B cell (primary cell): ENCODE measurements at regions not wholly inside any gene's neighbourhood (a gene's known extent, or its start where the extent isn't known, plus 50 kb on each side); places are given as distances from the start of the nearest gene placed in this dataset.

ENCODE experiments used
- ATAC-seq: fragments of 200-7000 bp; cut with Tn5 transposase; one replicate; pipeline ENCODE4 v1.10.0; 2021; ENCODE audit warnings: low read depth, mild to moderate bottlenecking, moderate number of reproducible peaks, moderate library complexity
- CTCF ChIA-PET: fragments of 350-600 bp; sonication (Branson Sonifier 250); formaldehyde crosslinking; loops from one replicate; lab custom pipeline; 2021; ENCODE audit warnings: antibody characterized with exemption, inconsistent platforms; lab: Charles Lee
- POLR2A ChIA-PET: fragments of 350-600 bp; sonication (Branson Sonifier 250); formaldehyde crosslinking; loops from one replicate; lab custom pipeline; 2021; ENCODE audit warnings: antibody characterized with exemption; lab: Charles Lee
- DNase-seq: peaks from one replicate; pipeline ENCODE4 v3.0.0; 2013
- H2AFZ ChIP-seq: 2 replicates; pipeline ENCODE4 v1.6.1; 2012; ENCODE audit warnings: mild to moderate bottlenecking, low read depth, low read length; ENCODE audit not compliant: insufficient read depth, poor library complexity, severe bottlenecking
- H3K27ac ChIP-seq, 2 donors: 1 replicate in 1 of 2; 2 replicates in 1 of 2; pipeline ENCODE4 v1.5.1; 2012 to 2013; ENCODE audit warnings: low read length in 2 of 2, mild to moderate bottlenecking in 2 of 2, moderate library complexity in 1 of 2
- H3K27me3 ChIP-seq, 4 experiments: fragments of 200-600 bp in 1 of 4; sonication (generic) in 1 of 4; replicated peaks in 1 of 4; 1 replicate in 2 of 4; 2 replicates in 2 of 4; pipeline versions ENCODE4 v1.6.1 to v1.7.0; 2013 to 2016; ENCODE audit warnings: low read length in 3 of 4, mild to moderate bottlenecking in 2 of 4, mixed read lengths in 1 of 4, moderate library complexity in 1 of 4; ENCODE audit not compliant: insufficient read depth in 4 of 4, control insufficient read depth in 3 of 4; ENCODE audit errors: control extremely low read depth in 1 of 4
- H3K36me3 ChIP-seq, 2 experiments: replicated peaks in 1 of 2; 1 replicate in 1 of 2; 2 replicates in 1 of 2; pipeline versions ENCODE4 v1.6.1 to v1.7.1; 2013; ENCODE audit warnings: low read length in 1 of 2; ENCODE audit not compliant: insufficient read depth in 2 of 2, control insufficient read depth in 1 of 2; ENCODE audit errors: control extremely low read depth in 1 of 2, extremely low read depth in 1 of 2
- H3K4me1 ChIP-seq, 2 donors: fragments of 200-600 bp in 1 of 2; sonication (generic) in 1 of 2; 1 replicate in 1 of 2; 2 replicates in 1 of 2; pipeline versions ENCODE4 v1.5.1 to v1.6.1; 2013 to 2017; ENCODE audit warnings: low read length in 2 of 2; ENCODE audit not compliant: control insufficient read depth in 2 of 2, insufficient read depth in 2 of 2
- H3K4me2 ChIP-seq: replicated peaks from 2 replicates; pipeline ENCODE3; 2012; ENCODE audit warnings: mild to moderate bottlenecking, low read depth, low read length; ENCODE audit not compliant: poor library complexity, severe bottlenecking
- H3K4me3 ChIP-seq, 5 experiments: fragments of 200-600 bp in 1 of 5; sonication (generic) in 1 of 5; 1 replicate in 3 of 5; 2 replicates in 2 of 5; pipeline versions ENCODE4 v1.5.1 to v1.7.0; 2011 to 2016; ENCODE audit warnings: low read length in 4 of 5, mild to moderate bottlenecking in 4 of 5, low read depth in 2 of 5, control low read depth in 1 of 5, moderate library complexity in 1 of 5; ENCODE audit not compliant: insufficient read depth in 1 of 5; ENCODE audit errors: control extremely low read depth in 1 of 5, extremely low read depth in 1 of 5
- H3K79me2 ChIP-seq: fragments of 200-600 bp; sonication (generic); one replicate; pipeline ENCODE4 v1.6.0; 2016; ENCODE audit warnings: low read length; ENCODE audit not compliant: control insufficient read depth, insufficient read depth
- H3K9ac ChIP-seq: fragments of 200-600 bp; sonication (generic); 2 replicates; pipeline ENCODE4 v1.6.1; 2017; ENCODE audit warnings: mild to moderate bottlenecking, low read length, moderate library complexity
- H3K9me3 ChIP-seq, 3 donors: one replicate each; pipeline versions ENCODE4 v1.6.1 to v1.7.1; 2013; ENCODE audit warnings: low read length in 2 of 3; ENCODE audit not compliant: control insufficient read depth in 2 of 3, insufficient read depth in 1 of 3; ENCODE audit errors: control extremely low read depth in 1 of 3
- H4K20me1 ChIP-seq: 2 replicates; pipeline ENCODE4 v1.6.0; 2012; ENCODE audit warnings: mild to moderate bottlenecking, low read length; ENCODE audit not compliant: insufficient read depth, control insufficient read depth, poor library complexity, severe bottlenecking
- H3K27ac Mint-ChIP-seq: one replicate; pipeline ENCODE4 v1.8.0; 2021; ENCODE audit warnings: mixed read lengths
- H3K27me3 Mint-ChIP-seq: one replicate; pipeline ENCODE4 v1.8.0; 2021; ENCODE audit warnings: mixed read lengths
- H3K4me1 Mint-ChIP-seq: one replicate; pipeline ENCODE4 v1.8.0; 2021; ENCODE audit warnings: mixed read lengths
- H3K4me3 Mint-ChIP-seq: one replicate; pipeline ENCODE4 v1.8.0; 2021; ENCODE audit warnings: mixed read lengths
- H3K9me3 Mint-ChIP-seq: one replicate; pipeline ENCODE4 v1.8.0; 2022; ENCODE audit warnings: mixed read lengths; ENCODE audit not compliant: insufficient read depth
- EZH2 ChIP-seq: IDR thresholded peaks from 2 replicates; pipeline ENCODE4 v1.6.1; 2012; ENCODE audit warnings: borderline replicate concordance, low read depth, mild to moderate bottlenecking, moderate library complexity, low read length; ENCODE audit not compliant: insufficient read depth, poor library complexity, severe bottlenecking
- WGBS: methylation state at CpG from one replicate; pipeline ENCODE4 v1.1.5; 2013; ENCODE audit warnings: missing lambda C conversion rate; ENCODE audit not compliant: insufficient coverage; 5-methylcytosine and 5-hydroxymethylcytosine counted together
- intact Hi-C: fragments of 100-400 bp; cut with micrococcal nuclease; formaldehyde crosslinking; loops from one replicate; pipeline ENCODE4 v1.10.0; 2022
- TF ChIP-seq, protein P1 (sequence below): fragments of 200-600 bp; IDR thresholded peaks from one replicate; pipeline ENCODE4 v1.8.0; 2022; ENCODE audit warnings: antibody characterized with exemption, mild to moderate bottlenecking

DNA sequence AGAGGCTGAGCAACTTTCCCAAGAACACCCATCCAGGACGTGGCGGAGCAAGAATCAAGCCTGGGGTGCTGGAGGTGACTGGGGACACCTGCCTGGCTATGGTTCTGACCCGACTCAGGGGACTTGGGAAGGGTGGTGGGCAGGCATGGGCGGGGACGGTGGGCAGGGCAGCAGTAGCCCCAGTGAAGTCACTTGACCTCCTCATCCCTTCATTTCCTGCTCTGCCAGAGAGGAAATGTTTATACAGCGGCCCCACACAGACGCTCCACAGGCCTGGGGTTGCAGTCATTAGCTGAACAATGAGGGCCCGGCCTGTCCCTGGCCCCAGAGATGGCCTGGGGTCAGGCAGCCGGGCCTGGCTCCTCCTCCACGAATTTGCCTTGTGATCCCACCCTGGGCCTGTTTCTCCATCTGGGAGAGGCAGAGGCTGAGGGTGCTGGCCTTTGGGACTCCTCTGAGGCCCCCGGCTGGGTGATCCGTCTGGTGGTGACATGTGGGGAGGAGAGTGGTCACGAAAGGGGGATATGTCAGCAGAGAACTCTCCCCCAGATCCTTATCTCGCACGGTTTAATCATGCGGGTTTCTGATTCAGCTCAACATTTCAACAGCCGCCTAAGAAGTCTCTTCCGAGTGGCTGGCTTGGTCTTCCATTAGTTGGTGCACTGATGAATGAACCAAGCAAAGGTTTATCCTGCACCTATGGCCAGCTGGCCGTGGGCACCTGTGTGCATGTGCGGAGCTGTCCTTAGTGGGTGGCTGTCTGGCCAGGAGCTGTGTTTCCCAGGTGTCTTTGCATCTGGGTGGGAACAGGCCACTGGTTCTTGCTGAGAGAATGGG, 175.9 kb downstream of the IRF8 start:
- CTCF ChIA-PET = interaction anchor here (0.6 kb wide), 1 partner anchor 254 kb away, joined by 3 read pairs; no protein-coding TSS in a partner anchor
- no peaks in the 10 kb centered on the region for H3K4me1 Mint-ChIP-seq
- intact Hi-C loops = no loop called here
- 52% methylated on average over 14 of the region's 20 CpGs for WGBS
- no peak overlapping the region for H3K4me3 ChIP-seq
- no peaks in the 10 kb centered on the region for H3K4me1 ChIP-seq
- H3K79me2 ChIP-seq = no peaks in the 10 kb centered on the region
- H3K4me2 ChIP-seq = no peak overlapping the region
- no peaks in the 10 kb centered on the region for H3K9me3 Mint-ChIP-seq
- DNase-seq (no peak), ATAC-seq (no peak)
- H3K36me3 ChIP-seq = no peaks in the 10 kb centered on the region
- POLR2A ChIA-PET = no interaction called here
- no peaks in the 10 kb centered on the region for H3K9me3 ChIP-seq
- H2AFZ ChIP-seq = no peak overlapping the region
- TF ChIP-seq, protein P1, sequence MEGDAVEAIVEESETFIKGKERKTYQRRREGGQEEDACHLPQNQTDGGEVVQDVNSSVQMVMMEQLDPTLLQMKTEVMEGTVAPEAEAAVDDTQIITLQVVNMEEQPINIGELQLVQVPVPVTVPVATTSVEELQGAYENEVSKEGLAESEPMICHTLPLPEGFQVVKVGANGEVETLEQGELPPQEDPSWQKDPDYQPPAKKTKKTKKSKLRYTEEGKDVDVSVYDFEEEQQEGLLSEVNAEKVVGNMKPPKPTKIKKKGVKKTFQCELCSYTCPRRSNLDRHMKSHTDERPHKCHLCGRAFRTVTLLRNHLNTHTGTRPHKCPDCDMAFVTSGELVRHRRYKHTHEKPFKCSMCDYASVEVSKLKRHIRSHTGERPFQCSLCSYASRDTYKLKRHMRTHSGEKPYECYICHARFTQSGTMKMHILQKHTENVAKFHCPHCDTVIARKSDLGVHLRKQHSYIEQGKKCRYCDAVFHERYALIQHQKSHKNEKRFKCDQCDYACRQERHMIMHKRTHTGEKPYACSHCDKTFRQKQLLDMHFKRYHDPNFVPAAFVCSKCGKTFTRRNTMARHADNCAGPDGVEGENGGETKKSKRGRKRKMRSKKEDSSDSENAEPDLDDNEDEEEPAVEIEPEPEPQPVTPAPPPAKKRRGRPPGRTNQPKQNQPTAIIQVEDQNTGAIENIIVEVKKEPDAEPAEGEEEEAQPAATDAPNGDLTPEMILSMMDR = no peak
- TF ChIP-seq EZH2 = no peak
- no peak overlapping the region for H3K27ac ChIP-seq
- H3K27ac Mint-ChIP-seq = no peak overlapping the region
- no peak overlapping the region for H3K4me3 Mint-ChIP-seq
- no peak overlapping the region for H3K9ac ChIP-seq
- H3K27me3 Mint-ChIP-seq = peaks cover 32% of the 10 kb centered on the region
- H3K27me3 ChIP-seq = peaks cover 0 to 30% (median 2%) of the 10 kb centered on the region in 4 experiments
- no peaks in the 10 kb centered on the region for H4K20me1 ChIP-seq

DNA sequence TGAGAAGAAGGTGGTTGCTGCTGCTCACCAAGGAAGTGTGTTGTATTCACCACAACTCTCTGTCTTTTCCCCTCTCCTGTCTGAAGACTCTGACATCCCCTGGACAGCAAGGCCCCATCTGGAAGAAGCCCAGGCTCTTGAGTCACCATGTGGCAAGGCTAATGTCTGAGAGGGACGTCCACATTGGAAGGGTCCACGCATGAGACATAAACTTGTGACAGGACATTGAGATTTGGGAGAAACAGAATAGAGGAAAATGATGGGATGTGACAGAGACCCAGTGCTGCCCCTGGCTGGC, 176.5 kb downstream of the IRF8 start:
- Histone ChIP-seq H3K9ac (no peak overlapping the region), H3K9me3 (no peaks in the 10 kb centered on the region)

More for the DNA sequence above, 176.5 kb downstream of the IRF8 start:
- H3K9me3 Mint-ChIP-seq = no peaks in the 10 kb centered on the region
- H3K27me3 Mint-ChIP-seq = peaks cover 38% of the 10 kb centered on the region
- DNase-seq (no peak), ATAC-seq (no peak)
- Histone ChIP-seq H3K4me2 (no peak overlapping the region), H3K27ac (no peak overlapping the region), H3K36me3 (no peaks in the 10 kb centered on the region), H2AFZ (no peak overlapping the region), H3K27me3 (peaks cover 0 to 30% (median 2%) of the 10 kb centered on the region in 4 experiments), H3K79me2 (no peaks in the 10 kb centered on the region), H4K20me1 (no peaks in the 10 kb centered on the region), H3K4me1 (no peaks in the 10 kb centered on the region), H3K4me3 (no peak overlapping the region)
- H3K4me1 Mint-ChIP-seq = no peaks in the 10 kb centered on the region
- H3K27ac Mint-ChIP-seq = no peak overlapping the region
- CTCF ChIA-PET = no interaction called here
- no peak overlapping the region for H3K4me3 Mint-ChIP-seq
- TF ChIP-seq, protein P1 = no peak
- TF ChIP-seq EZH2 = no peak
- intact Hi-C loops = no loop called here
- POLR2A ChIA-PET = no interaction called here
- WGBS = 100% methylated on average over 1 of the region's 2 CpGs
